ENCODE measurements at regions not wholly inside any gene's neighbourhood (a gene's known extent, or its start where the extent isn't known, plus 50 kb on each side); places are given as distances from the start of the nearest gene placed in this dataset.

DNA sequence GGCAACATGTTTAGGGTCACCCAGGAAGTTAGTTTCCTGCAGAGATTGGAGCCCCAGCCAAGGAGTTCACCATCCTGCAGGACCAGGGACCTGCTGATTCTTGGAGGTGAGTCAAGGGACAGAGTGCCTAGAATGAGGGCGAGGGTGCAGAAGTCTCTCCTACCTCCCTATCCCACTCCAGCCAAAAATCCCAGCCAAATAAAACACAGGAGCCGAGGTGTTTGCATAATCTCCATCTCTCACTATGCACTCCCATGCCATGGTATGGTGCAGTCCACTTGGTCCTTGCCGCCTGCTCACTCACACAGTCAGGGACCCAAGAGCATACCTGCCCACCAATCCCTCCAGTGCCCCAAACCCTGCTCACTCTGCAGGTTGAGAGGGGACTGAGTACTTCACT, 294.2 kb downstream of the UACA start:
- DNase-seq = no peak

DNA sequence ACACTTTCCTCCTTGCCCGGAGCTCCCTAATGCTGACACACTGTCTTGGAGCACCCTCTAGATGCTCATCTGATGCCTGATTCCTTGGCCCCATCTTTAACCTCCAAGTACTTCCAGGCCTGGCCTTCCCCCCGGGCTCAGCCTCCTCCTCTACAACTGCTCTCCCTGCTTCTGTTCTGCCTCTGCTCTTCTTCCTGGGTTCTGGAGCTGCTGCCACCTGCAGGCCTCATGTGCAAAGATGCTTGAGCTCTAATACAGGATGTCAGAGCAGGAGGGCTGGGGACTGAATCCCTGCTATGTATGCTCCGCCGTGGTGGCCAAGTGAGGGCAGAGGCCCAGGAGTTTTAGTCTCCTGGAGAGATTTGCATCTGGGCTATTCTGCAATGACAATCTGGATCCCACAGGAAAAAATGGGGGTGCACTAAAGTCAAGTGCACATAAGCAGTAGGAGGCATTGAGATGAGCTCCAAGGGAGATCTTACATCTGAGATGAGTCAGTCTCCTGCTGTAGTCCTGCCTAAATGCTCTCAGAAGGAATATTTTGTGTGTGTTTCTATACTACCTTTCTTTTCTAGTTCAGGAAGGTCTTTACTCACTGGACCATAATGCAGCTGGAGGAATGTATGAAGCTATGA, 296.3 kb downstream of the UACA start:
- DNase-seq = peak in 1 of 2 experiments; percentile 25

DNA sequence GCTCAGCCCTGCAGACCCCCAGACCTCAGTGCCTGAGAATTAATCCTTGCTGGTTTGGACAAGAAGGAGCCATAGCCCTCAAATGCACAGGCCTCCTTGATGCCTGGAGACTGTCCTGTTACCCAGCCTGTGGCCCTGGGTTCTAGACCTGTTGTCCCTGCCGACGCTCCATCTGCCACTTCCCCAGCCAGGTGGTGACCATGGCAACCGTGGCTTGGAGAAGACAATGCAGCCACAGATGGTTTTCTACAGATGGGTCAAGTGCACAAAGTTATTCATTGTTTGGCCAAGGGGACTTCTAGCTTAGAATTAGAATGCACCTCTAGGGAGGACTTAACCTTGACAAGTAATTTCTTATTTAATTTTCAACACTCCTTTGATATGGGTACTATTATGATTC, 297.1 kb downstream of the UACA start:
- DNase-seq = no peak

DNA sequence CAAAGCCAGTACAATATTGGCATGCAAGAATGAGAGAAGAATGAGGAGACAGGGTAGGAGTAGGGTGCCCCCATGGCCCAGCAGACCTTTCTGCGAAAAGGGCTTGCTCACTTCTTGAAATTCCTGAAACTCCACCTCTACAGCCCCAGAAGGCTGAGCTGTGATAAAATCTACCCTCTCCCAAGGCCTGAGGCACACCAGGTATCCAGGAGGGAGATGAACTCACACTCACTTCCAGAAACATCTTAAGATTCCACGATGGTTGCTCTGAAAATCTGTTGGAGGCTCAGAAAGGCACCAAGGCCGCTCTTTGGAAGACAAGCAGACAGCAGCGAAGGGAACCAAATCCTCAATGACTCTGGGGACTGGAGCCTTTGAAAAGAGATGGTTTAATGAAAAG, 297.5 kb downstream of the UACA start:
- DNase-seq = no peak

DNA sequence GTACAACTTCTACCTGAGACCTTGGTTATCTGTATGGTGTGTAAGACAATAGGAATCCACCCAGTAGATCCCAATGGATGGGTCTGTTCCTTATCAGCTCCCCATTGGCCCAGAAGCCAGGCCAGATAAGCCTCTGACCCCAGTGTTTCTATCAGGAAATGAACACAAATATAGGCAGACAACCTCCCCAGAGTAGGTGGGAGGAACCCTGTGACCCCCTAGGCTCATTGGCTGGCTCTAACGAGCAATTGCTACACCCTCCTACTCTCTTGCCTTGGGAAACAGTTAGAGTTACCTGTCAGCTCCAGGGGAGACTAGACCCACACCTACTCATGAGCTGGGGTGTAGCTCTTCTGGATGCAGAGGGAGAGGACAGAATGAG, 299.9 kb downstream of the UACA start:
- no peak for DNase-seq

DNA sequence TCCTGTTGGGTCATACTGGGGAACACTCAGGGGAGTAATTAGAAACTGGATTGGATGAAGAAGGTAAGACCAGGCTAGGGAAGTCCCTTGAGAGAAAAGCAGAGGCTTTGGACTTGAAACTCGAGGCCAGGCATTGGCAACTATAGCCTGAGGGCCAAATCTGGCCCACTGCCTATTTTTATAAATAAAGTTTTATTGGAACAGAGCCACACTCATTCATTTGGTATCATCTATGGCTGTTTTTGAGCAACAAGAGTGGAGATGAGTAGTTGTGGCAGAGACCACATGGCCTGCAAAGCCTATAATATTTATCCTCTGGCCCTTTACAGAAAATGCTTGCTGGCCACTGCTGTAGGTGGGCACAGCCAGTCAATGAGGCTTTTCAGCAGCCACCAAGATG, 301.4 kb downstream of the UACA start:
- no peak for DNase-seq

DNA sequence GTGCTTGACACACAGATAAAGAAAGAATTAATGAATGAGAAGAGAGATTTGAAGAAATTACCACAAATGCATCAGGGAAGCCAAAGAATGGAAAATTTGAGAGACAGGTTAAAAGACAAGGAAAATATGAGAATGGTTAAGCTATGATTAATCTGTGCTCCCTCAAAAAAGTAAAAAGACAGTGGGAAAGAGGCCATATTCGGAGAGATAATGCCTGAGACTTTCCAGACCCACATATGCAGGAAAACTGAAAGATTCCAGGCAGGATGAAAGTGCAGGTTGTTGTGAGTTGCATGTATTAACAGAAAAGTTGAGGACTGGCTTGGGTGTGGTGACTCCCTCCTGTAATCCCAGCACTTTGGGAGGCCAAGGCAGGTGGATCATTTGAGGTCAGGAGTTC, 302.3 kb downstream of the UACA start:
- no peak for DNase-seq

DNA sequence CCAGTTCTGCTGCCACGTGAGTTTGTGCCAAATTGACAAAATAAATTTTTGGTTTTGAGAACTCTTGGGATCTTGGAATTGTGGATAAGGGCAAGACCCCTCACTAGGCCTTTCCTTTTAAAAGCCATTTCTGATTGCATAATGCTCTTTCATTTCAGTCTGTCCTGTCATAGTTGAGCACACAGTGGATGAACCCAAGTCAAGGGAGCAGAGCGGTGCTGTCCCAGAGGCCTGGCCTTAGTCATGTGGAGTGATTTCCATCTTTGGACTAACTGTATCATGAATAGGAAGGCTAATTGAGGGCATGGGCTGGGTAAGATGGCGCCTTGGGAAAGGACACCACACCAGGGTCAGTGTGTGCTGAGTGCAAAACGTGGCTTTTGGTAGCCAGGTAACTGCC, 304.0 kb downstream of the UACA start:
- DNase-seq = no peak

DNA sequence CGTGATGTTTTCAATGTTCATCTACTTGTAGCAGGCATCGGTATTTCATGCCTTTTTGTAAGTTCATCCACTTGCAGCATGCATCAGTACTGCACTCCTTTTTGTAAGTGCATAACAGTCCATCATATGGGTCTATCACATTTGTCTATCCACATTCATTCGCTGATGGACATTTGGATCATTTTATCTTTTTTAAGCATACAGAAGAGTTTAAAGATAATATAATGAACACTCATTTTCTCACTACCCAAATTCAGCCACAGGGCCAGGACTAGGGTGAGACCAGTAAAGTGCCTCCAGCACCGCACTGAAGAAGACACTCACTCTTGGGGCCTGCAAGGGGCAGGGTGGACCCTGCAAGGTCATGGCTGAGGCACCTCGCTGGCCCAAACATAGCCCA, 309.6 kb downstream of the UACA start:
- DNase-seq = no peak

DNA sequence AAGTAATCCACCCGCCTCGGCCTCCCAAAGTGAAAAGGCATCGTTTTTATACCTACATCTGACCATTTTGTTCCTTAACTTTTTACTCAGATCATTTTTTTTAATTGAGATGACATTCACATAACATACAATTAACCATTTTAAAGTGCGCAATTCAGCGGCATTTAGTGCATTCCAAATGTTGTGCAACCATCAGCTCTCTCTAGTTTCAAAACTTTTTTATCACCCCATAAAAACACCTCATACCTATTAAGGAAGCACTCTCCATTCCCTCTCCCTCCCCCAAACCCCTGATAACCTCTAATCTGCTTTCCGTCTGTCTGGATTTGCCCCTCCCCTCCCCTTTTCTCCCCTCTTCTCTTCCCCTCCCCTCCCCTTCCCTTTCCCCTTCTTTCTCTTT, 310.1 kb downstream of the UACA start:
- DNase-seq = no peak

DNA sequence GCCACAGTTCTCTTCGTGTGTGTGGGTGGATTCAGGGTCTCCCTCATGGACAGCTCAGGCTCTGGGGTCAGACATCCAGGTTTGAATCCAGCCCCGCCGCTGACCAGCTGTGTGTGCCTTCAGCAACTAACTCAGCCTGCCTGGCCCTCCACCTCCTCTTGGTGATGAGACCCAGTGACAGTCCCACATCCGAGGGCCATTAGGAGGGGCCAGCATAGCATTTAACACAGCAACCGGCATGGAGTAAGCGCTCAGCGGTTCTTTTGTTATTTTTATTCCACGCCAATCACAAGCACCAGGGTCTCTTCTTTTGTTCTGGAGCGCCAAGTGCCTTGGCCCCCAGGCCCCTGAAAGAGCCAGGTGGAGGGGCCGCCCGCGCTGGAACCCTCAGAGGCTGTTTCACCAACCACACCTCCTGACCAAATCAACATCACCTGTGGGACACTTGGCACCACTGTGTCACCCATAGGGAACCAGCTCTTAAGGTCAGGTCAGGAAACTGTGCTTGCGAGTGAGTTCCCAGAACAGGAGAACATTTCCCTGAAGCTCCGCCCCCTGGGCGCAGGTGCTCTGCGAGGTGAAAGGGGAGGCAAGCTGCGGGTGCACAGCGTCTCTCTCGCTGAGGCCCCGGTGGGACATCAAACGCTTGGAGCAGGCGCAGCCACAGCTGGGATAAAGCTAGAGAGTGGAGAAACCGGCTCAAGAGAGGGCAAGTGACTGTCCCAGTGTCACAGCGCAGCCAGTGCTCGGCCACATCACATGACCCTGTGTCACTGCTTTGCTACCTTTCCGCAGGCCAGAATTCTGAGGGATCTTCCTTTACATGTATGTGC, 311.3 kb downstream of the UACA start:
- DNase-seq = no peak

DNA sequence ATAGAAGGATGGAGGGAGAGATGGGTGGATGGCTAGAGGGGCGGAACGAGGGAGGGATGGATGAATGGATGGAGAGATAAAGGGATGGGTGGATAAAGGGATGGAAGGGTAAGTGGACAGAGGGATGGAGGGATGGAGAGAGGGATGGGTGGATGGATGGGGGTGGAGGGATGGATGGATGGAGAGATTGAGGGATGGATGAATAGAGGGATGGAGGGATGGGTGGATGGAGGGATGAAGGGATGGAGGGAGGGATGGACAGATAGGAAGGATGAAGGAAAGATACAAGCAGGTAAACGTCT, 313.3 kb downstream of the UACA start:
- no peak for DNase-seq

DNA sequence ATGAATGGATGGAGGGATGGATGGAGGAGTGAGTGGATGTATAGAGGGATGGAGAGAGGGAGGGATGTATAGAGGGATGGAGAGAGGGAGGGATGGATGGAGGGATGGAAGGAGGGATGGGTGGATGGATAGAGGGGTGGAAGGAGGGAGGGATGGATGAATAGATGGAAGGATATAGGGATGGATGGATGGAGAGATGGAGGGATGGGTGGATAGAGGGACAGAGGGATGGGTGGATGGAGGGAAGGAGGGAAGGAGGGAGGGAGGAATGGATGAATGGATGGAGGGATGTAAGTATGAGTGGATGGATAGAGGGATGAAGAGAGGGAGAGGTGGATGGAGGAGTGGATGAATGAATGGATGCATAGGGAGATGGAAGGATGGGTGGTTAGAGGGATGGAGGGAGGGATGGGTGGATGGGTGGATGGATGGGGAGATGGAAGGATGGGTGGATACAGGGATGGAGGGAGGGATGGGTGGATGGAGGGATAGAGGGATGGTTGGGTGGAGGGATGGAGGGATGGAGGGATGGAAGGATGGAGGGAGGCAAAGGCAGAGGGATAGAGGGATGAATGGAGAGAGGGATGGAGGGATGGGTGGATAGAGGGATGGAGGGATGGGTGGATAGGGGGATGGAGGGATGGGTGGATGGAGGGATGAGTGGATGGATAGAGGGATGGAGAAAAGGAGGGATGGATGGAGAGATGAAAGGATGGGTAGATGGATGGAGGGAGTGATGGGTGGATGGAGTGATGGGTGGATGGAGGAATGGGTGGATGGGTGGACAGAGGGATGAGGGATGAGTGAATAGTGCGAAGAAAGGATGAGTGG, 313.8 kb downstream of the UACA start:
- no peak for DNase-seq

DNA sequence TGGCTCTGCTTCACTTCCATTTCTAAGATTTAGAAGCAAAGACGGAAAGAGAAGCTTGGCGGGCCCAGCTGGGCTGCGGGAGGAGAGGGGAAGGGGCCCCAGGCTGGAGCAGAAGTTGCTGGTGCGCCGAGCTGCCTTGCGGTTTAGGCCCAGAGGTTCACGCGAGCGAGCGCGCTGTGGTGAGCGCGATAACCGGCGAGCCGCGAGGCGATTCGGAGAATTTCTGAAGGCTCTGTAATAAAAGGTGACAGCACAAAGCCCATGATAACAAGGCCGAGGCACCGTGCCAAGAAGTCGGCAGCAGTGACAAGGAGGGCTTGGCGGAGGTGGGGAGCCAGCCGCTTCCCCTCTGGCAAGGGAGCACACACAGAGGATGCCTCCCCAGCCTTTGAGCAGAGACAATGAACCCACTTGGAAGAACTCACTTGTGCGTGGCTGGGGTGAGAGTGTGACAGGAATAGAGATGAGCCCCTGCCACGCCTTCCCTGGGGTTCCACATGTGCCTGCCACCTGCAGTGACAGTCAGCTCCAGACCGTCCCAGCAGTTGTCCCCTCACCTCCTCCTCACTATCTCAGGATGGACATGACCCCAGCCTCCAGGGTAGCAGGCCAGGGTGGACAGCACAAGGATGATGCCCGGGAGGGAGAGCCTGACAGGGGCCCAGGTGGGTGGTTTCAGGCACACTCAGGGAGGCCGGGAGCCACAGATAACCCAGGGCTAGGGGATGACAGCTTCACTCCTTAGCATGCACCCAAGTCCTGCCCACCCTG, 315.2 kb downstream of the UACA start:
- DNase-seq = no peak

DNA sequence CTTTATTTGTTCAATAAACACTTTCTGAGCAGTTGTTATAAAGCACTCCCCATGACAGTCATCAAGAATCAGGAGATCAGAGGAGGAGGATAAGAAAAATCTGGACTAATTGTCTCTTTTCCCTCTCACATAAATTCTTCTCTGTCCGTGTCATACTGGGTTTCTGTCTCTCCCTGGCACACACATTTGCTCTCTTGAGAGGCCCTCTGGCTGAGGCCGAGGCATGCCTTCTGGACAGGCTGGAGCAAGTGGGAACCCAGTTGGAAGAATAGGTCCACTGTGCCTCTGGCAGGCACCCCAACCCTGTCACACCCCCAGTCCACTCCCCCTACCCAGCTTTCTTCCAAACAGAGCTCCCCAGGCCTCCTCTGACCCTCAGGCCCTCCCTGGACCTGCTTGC, 315.8 kb downstream of the UACA start:
- DNase-seq = no peak

DNA sequence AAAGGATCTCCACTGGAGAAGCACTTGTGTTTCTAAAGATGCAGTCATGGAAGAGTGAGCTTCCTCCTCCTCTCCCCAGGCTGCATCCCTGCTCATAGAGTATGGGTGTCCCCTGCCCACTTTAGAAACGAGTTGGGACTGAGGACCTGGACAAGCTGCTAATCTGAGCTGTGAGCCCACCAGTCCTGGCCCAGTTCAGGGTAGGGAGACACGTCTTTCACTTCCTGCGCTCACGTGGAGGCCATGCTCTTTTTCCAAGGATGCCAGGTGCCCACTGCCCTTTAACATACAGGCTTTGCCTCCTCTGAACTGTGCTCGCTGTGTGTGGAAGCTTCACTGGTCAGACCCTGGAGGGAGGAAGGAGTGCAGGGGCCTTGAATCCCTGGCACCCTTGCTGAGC, 316.3 kb downstream of the UACA start:
- DNase-seq = no peak

DNA sequence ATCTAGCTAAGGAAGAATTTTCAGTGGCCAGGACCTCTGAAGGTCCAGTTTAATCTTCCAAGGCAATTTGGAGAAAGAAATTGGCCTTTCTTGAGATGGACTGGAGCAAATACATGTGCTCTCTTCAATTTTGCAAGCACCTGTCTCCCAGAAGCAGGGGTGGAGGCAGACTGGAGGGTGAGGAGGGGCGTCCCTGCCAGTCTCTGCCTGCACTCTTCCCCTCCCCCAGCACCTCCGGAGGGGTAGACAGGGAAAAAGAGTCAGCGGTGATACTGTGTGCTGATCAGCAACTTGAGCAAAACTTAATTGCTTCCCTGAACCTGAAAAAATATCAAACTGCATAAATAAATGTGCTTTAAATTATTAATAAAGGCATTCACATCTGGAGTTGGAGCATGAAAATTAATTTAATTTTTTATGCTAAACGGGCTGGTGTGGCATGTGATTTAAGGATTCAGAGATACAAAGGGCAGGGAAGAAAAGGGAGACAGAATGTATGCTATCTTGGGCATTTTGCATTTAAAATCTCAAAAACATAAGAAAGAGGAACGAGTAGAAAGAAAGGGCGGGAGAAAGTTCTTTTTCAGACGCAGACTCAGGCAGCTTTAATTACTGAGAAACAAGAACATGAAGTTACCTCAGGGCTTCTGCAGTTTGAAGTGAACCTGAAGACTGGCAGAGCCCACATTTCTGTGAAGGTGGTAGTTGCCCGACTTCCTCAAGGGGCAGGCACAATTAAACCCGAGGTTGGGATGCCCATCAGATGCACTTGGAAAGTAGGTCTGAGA, 319.7 kb downstream of the UACA start:
- no peak for DNase-seq

DNA sequence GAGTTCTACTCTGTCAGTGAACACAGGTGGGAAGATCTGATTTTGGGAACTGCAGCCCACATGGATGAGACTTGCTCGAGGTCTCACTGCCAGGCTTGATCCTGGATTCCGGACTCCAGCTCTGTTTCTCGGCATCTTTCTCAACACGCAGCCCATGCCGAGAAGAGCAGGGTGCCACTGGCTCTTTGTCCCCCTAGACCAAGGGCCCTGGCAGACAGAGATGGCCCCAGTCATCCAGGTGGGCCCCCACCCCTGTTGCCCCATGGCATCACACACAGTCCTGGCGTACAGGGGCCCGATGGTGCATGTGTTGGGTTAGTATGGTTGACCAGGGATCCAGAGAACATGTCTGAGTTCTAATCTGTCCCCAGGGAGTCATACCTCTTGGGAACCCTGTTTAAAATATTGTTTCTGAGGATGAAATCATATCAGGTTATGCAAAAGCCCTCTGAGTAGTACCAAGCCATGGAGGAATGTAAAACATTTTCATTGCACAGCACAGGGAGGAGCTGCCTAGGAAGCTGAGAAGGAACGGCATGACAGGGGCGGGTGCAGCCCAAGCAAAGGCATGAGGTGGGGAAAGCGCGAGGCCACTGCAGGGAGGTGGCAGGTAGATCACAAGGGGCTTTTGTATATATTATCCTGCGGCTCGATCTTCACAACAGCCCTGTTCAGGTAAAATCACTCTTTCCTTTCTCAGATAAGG, 320.6 kb downstream of the UACA start:
- DNase-seq = no peak

DNA sequence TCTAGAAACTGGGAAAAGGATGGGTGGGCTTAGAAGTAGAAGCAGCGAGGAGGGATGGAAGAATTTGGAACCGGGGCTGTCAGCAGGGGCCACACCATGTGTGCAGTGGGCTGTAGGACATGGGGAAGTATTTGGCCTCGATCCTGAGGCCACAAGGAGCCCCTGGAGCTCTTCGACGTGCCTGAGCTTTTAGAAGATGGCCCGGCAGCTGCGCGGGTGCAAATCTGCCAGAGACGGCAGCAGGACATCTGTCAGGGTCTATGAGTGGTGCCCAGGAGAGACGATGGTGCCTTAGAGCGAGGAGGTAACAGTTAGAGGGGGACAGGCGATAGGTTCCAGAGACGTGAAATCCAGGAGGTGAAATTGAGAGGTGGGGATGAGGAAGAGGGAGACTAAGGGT, 321.1 kb downstream of the UACA start:
- DNase-seq = no peak

DNA sequence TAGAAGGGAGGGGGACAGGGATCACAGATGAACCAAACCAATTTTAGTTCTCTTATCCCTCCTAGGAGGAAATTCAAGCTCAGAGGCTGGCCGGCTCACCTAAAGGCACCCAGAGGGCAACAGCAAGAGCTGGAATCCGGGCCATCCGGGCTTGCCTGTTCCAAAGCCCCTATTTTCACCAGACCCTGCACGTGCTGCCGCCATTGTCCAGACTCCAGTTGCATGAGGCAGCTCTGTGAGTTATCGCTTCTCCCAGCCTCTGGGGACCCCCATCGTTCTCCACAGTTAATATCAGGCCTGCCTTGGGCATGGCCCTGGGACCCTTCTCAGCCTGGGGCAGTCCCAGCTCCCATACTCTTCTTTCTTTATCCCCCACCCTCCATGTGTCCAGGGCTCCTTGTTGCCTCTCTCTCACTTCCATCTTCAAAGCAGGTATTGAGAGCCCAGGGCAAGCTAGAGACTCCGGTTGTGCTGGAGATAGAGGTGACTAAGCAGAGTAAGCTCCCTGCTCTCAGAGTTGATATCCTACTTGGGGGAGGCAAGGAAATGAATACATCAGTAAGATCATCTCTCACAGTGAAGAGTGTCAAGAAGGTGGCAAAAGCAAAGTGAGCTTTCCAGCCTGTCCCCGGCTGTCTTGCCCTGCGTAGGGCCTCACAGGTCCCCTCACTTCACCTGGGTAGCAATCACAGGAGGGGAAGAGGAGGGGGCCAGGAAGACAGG, 322.8 kb downstream of the UACA start:
- no peak for DNase-seq

DNA sequence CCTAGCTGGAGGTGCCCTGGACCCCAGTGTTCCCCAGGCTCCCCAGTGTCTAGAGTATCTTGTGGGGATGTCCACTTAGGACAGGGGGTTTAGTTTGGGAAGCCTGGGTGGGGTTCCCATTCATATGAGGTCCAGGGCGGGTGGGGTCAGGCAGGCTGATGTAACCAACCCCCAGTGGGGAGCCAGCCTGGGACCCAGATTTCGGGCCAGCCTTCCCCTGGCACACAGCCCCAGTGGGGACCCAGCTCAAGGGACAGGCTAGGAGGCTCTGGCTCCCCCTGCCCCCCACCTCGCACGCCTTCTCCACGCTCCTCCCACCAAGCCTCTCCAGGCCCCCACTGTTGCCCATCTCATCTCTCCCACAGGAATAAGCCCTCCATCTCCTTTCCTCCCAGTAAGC, 323.5 kb downstream of the UACA start:
- DNase-seq = no peak
